NAMALWA (cell line): ENCODE measurements at regions not wholly inside any gene's neighbourhood (a gene's known extent, or its start where the extent isn't known, plus 50 kb on each side); places are given as distances from the start of the nearest gene placed in this dataset.
A peak's percentile ranks its signal among the peaks of the same experiment; 100 is the strongest.

Experiments used
- DNase-seq: peaks from one replicate; pipeline ENCODE4 v3.0.0-alpha.2; 2015; ENCODE audit warnings: low spot score

DNA sequence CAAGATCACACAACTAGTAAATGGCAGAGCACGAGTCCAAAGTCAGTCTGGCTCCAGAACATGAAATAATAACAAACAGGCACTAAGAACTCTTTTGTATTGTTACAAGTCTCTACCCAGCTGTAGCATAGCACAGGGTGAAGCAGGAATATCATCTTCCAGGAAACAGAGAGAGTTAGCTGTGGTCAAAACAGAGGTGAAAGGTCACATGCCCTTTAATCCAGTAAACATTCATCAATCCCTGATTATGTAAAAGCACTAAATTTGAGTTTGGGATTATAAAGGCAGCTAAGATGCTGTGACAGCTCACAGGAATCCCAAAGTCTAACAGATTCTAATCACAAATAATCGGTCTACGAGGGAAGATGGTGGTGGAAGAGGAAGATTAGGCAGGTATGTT is 133.0 kb upstream of the ASTN2 start:
- no peak for DNase-seq

DNA sequence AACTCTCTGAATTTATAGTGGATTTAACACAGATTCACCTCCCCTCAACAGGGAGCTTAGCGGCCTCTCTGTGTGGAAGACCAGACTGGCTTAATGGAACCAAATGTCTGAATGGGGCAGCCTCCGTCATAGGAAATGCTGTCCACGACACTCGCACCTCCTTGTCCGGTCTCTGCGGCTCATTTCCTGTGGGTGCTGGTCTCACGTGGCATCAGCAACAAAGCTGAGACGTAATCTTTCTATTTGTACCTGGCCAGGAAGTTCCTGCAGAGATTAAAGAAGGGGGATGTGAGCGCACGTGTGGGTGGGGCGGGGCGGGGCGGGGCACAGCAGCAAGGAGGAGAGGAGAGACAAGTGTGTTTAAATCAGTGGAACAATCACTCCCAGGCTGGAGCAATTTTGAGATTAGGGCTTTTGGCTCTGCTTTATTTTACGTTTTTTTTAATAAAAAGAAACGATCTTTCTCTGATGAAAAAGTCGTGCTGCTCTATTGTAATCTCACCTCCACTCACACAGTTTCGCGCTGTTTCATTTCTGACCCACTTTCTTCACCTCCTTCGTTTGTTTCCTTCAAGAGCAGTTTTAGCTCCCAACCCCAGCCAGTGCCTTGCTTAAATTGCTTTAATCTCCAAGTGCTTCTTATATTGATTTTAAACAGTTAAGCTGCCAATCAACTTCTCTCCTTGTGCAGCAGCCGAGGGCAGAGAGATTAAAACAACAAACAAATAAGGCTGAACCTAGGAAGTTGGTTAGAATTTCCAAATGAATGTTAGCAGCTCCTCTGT is 132.2 kb upstream of the ASTN2 start:
- DNase-seq = no peak

DNA sequence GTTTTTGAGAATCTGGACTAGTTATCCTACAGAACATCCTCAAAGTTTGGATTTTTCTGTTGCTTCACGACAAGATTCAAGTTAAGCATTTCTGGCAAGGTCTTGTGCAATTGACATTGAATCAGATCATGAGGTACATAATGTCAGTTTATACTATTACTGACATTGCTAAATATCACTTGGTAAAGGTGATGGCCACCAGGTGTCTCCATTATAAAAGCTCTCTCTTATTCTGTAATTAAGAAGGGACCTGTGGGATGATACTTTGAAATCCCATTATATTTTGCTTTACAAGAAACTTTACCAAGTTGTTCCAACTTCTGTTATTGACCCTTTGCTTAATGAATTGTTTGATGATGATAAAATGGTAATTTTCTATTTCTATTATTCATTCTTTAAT is 131.0 kb upstream of the ASTN2 start:
- DNase-seq = no peak

DNA sequence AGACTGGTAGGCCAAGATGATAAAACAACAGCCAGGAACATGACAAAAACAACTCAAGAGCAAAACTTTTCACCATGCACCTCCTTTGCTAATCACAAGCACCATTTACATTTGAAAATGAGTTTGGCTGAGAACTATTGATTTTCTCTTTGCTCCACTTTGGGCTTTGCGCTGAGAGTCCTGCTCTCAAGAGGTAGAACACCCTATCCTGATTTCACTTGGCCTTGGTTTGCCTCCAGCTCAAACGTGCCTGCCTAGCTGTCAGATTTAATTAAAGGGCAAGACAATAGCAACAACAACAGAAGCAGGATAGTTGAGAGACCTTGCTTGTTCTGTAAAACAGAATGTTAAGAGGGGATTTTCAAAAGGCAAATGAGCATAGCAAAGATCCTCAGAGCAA is 128.2 kb upstream of the ASTN2 start:
- no peak for DNase-seq

DNA sequence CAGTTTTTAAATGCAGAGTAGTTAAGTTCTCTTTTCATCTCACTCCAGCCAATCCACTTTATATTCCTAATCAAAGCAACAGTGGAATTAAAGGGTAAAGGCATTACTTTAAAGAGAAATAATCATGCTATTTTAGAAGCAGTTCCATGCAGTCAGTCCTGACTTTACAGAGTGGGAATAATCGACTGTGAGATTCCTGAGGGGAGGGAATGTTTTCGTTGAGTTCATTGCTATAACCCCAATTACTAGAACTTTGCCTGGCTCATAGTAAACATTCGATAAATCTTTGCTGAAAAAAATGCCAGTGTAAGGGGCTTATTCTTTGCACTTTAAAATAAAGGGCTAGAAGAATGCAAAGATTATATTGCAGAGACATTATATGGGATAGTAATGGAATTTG is 127.2 kb upstream of the ASTN2 start:
- DNase-seq = no peak

DNA sequence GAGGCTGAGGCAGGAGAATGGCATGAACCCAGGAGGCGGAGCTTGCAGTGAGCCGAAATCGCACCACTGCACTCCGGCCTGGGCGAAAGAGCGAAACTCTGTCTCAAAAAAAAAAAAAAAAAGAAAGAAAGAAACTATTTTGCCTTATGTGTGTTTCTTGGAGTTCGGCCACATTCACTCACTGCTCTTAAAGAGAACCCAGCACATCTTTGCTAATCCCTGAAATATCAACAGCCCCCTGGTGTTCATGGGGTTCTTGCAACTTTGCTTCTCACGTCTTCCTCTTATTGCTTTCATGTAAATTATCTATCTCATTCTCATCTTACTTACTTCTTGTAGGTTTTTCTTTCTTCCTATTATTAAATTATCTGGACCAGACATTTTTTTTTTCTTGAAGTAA is 126.3 kb upstream of the ASTN2 start:
- no peak for DNase-seq

DNA sequence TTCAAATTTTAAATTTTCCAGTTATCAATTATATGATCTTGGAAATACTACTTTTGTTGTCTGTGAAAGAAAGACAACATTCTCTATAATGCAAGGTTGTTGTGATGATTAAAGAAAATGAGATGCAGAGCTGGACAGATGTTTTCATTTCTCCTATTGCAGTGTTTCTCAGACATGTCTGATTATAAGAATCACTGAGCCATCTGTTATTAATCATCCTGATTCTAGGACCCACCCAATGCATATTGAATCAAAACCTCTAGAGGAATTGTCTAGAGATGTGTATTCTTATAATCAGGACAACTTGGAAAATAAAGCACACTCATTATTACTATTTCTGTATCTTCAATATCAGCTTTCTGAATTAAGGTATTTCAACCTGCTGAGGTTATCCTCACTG is 121.1 kb upstream of the ASTN2 start:
- DNase-seq = no peak

DNA sequence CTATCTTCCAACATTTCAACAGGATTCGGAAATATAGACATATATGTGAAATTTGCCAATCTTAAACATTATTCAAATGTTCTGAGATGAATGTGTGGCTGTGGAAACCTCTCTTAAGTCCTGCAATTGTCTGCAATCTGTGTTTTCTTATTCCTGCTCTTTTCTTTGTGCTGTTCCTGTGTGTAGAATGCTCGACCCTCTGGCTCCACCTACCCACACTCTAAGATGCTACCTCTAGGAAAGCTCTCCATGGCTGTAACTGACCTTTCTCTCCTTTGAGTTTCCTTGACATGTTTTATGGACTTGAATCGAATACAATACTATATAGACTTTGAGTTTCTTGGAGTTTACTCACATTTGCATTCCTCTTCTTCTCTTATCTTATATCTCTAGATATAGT is 120.6 kb upstream of the ASTN2 start:
- DNase-seq = no peak

DNA sequence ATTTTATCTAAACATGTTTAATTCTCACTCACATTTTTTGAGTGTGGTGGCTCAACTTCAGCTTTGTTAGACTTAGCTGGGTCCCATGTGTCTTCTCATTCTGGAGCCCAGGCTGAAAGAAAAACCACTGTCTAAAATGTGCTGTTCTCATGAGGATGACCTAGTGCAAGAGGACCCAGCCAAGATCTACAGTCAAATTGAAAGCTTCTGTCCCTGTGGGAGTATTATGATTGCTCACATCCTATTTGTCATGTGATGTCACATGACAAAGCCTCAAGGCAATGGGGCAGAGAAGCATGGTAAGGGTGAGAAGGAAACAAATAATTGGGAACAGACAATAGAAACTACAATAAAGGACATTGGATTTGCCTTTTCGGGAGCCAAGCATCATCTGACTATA is 113.4 kb upstream of the ASTN2 start:
- DNase-seq = no peak

DNA sequence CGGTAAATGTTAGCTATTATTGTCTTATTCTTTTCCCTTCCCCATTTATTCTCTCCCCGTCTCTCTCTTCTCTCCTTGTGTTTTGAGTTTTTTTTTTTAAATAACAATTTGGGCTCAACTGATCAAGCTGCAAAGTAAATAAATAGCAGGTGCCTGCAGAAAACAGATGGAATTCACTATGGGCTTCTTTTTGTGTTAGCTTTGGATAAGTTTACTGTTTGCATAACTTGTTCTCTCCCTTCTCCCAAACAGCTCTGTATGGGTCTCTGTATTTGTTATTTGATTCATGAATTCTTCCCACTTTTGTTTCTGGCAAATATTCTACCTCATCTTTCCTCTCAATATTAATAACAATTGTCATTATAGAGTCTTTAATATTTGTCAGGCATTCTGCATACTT is 111.8 kb upstream of the ASTN2 start:
- no peak for DNase-seq

DNA sequence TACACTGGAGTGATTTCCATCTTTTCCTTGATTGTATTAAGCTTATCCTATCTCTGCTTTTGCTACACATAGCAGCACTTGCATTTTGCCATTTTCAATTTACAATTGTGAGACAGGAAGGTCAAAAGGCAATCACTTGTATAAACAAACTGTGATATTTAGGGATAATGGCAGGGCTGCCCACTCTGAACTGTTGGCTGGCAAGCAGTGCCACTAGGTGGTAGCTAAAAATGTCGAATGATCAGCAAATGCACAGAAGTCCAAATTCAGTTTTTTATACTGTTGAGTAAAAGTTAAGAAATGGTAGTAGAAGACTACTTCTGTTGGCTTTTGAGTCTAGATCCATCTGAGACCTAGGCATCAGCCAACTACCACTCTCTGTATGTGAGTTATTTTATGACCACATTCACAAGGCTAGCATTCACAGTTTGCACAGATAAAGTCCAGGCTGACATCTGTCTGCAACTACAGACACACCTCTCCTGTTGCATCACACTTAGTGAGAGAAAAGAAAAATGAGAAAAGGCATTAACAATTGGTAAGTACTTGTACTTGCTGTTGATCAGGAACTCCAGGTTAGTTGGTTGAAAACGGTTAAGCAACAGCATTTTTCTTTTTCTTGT is 108.8 kb upstream of the ASTN2 start:
- no peak for DNase-seq

DNA sequence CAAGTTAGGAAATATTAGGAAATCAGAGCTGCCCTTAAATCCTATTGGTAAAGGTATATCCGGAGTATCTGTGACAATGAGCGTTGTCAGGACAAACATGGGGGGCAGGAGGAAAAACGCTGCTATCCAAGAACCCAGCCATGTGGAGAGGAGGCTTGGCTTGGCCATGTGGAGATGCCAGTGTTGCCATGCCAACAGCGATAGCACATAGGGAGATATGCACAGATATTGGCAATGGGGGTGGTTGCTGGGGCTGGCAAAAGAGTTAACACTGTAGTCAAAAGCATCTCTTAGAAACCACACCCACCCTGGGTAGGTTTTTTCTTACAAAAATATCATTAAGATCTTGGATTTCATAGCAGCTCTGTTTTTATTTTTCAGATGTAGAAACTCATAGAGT is 106.4 kb upstream of the ASTN2 start:
- DNase-seq = no peak

DNA sequence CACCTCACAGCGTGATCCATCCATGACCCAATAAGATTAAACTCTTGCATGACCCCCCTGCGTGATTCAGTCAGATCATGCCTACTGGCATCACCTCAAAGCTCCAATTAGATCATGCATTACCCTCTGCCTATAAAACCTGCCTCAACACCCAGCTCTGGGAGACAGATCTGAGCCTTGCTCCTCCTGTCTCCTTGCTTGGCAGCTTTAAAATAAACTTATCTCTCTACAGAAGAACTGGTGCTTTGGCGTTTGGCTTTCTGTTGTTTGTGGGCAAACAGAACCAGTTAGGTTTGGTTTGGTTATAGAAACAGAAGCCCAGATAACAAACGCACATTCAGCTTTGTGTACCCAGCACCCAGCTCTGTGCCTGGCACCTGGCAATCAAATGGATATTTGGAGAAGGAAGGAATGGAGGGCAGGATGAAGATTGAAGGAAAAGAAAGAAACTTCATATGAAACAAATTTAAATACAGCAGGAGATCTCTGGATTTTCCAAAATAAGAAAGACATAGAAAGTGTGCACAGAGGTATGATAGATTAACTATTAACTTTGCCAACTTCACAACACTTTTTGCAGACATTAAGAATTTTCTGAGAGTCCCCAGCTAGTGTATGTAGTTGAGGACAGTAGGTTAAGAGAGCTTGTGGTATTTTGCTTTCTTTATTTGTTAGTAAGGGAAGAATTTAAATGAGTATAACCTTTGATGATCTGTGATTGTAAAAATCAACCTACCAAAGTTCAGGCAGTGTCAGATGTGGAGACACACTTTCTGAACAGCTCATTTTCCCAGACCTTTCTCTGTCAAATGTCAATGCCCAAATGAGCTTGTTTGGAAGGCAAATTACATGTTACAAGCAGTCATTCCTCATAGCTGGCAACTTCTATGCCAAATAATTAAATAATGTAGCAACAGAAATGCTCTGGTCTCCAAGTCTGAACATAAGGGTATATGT is 102.1 kb upstream of the ASTN2 start:
- no peak for DNase-seq

DNA sequence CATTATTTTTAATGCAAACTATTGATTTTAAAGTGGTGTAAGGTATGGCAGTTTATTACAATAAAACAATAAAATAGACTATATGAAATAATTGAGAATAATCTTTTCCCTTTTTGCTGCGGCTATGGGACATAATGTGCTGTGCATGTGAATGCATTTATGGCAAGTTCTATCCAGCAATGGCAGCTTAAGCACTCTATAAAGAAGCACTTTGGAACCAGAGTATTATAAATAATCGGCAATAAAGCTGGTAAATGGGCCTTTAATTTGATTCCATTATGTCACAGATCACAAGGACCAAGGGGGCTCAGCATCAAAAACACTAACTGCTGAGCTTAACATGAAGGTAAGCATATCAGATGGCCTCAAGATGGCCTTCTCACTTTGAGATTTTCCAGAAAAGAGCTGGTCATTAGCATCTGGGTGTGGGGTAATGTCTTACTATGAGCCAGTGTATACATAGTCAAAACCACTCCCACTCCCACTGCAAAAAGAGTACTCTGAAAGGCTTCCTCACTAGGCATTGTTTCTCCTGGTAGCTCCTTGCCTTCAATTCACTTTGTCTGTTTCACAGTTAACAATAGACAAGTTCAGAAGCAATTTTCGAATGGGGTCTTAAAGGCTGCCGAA is 97.1 kb upstream of the ASTN2 start:
- no peak for DNase-seq

DNA sequence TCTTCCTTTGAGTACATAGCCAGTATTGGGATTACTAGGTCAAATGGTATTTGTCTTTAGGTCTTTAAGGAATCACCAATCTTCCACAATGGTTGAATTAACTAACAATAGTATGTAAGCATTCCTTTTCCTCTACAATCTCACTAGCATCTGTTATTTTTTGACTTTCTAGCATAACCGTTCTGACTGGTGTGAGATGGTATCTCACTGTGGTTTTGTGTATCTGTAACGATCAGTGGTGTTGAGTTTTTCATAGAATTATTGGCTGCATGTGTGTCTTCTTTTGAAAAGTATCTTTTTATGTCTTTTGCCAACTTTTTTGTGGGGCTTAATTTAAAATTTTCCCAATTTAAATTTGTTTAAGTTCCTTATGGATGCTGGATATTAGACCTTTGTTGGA is 81.5 kb upstream of the ASTN2 start:
- DNase-seq = no peak

DNA sequence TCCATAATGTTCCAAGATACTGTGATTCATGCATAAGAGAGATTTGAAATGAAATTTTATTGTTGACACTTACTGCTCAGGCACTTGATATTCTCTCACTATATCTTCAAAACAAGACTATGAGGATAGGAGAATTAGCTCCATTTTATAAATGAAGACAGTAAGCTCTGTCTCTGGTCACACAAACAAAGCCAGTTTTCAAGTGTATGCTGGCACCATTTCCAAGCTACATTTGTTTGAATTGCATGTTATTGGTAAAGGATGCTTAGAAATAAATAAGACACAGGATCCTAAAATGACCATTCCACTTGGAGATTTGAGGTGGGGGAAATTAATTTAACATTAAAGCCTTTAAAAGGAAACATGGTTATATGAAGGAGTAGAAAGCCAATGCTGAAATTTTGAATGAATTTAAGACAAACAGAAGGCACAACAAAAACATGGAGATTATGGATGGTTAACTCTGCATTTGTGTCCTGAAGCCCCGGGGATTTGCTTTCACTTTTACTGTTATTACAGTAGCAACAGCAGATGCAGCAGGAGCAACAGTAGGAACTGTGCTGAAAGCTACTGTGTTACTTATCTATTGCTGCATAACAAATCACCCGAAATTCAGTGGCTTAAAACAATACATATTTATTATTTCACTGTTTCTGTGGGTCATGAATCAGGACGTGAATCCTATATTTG is 79.7 kb upstream of the ASTN2 start:
- no peak for DNase-seq

DNA sequence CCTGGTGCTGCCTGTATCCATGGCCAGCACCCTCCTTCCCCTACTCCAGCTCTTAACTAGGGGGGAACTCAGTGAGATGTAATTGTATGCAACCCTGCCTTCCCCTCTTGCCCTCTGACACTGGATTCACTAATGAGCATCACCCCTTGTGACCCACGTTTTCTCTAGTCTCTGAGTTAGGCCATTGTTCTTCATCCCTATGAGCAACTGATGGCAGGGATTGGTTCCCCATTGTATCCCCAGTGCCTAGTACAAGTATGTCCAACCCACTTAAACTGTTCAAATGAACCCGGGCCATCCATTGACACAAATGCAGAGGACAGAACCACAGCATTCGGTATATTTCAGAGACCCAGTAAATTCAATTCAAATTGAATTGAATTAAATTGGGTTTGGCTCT is 77.6 kb upstream of the ASTN2 start:
- no peak for DNase-seq

DNA sequence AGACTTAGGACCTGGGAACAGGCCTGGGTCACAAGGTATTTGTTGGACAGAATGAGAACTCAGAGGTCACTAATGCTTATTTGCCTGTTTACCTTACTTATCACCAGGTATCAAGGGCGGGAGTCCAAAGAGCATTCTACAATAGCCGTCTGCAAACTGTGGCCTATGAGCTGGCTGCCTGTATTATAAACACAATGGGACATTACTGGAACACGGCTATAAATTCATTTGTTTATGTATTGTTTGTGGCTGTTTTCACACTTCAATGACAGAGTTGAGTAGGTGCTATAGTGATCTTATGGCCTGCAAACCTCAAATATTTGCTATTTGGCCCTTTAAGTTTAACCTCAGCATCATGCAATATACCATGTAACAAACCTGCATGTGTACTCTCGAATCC is 76.6 kb upstream of the ASTN2 start:
- DNase-seq = no peak

DNA sequence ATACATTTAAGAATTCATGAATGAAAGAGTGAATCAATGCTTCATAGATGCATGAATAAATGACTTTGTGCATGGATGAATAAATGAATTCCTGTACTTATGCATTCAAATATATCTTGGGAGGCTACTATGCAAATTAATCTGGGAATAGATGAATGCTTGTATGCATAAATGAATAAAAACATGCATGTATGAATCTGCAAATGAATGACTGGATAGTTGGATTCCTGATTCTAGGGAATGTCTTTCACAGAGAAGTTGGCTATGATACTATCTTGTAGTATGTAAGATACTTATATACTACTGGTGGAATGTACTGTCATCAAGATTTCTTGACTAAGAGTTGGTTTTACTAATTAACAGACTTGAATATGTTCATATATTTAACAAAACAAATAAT is 75.3 kb upstream of the ASTN2 start:
- DNase-seq = no peak

DNA sequence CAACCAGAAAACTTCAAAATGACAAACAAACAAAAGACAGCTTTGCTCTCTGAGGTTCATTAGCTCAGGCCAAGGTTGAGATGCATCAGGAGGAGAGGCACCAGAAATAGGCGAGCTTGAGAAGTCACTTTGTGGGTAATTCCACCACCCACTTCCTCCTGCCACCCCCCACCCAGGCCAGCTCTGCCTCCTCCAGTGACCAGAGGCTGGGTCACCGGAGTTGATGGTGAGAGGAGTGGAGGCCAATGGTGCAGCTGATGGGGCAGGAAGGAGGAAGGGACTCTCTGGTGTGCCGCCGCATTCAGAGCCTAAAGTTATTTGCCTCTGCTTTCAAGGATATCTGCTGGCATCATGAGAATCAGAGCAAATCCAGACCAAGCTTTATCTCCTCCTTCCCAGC is 73.8 kb upstream of the ASTN2 start:
- no peak for DNase-seq

DNA sequence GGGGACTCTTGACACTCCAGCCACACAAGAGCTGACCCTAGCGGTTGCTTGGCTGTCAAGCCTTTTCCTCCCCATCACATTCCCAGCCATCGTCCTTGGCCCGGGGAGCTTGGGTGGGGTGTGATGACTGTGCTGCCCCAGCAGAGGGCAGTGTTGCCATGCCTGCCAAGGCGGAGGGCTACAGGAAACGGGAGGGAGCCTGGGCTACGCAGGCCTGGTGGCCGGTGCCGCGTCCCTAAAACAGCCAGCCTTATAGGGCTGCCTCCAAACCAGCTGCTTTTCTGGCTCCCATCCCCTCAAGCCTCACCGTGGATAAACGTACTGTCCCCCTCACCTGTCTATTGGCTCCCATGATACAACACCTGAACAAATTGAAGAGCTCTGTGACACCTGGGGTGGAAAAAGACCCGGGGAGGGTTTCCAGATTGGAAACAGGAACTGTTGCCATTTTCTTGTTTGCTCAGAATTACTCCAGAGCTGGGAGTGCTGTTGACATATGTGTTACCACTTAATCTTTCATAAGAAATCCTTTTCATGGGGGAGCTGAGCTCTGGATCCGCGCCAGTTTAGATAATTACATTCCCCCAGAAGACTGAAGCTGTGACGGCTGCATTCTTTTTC is 72.8 kb upstream of the ASTN2 start:
- DNase-seq = peak; percentile 67
